ENCODE measurements at regions not wholly inside any gene's neighbourhood (a gene's known extent, or its start where the extent isn't known, plus 50 kb on each side); places are given as distances from the start of the nearest gene placed in this dataset.
"Not testable (repeated sequence)": the region's sequence is repeated elsewhere in the genome, so short reads cannot be mapped to it uniquely, and the experiment has no call there.

GRCh38 chr1:145535461-145535860, 72.3 kb upstream of the GPR89A start:
- TF ChIP-seq, protein P1, sequence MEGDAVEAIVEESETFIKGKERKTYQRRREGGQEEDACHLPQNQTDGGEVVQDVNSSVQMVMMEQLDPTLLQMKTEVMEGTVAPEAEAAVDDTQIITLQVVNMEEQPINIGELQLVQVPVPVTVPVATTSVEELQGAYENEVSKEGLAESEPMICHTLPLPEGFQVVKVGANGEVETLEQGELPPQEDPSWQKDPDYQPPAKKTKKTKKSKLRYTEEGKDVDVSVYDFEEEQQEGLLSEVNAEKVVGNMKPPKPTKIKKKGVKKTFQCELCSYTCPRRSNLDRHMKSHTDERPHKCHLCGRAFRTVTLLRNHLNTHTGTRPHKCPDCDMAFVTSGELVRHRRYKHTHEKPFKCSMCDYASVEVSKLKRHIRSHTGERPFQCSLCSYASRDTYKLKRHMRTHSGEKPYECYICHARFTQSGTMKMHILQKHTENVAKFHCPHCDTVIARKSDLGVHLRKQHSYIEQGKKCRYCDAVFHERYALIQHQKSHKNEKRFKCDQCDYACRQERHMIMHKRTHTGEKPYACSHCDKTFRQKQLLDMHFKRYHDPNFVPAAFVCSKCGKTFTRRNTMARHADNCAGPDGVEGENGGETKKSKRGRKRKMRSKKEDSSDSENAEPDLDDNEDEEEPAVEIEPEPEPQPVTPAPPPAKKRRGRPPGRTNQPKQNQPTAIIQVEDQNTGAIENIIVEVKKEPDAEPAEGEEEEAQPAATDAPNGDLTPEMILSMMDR (IDR thresholded peaks at IDR 0.05) = not testable (repeated sequence)
- not testable (repeated sequence) for TF ChIP-seq POLR2AphosphoS5 (IDR thresholded peaks at IDR 0.05)

All from prostate gland (tissue), 2 donors.